MM.1S (cell line): ENCODE measurements at regions not wholly inside any gene's neighbourhood (a gene's known extent, or its start where the extent isn't known, plus 50 kb on each side); places are given as distances from the start of the nearest gene placed in this dataset.

Source experiments
- DNase-seq: peaks from one replicate; pipeline ENCODE4 v3.0.0-alpha.2; 2015
- H2AFZ ChIP-seq: fragments of 300-600 bp; sonication (generic); 2 replicates; pipeline ENCODE4 v1.6.0; 2016; ENCODE audit warnings: antibody characterized with exemption, low read length
- H3F3A ChIP-seq: fragments of 300-600 bp; sonication (generic); 2 replicates; pipeline ENCODE4 v1.6.1; 2016; ENCODE audit warnings: mild to moderate bottlenecking, antibody characterized with exemption, low read length, moderate library complexity, mixed read lengths; ENCODE audit not compliant: insufficient read depth
- H3K27ac ChIP-seq: fragments of 300-600 bp; sonication (generic); 2 replicates; pipeline ENCODE4 v1.5.1; 2016; ENCODE audit warnings: mild to moderate bottlenecking, low read length
- H3K27me3 ChIP-seq: fragments of 300-600 bp; sonication (generic); replicated peaks from 2 replicates; pipeline ENCODE4 v1.6.0; 2016; ENCODE audit warnings: low read length; ENCODE audit not compliant: insufficient read depth
- H3K36me3 ChIP-seq: fragments of 300-600 bp; sonication (generic); replicated peaks from 2 replicates; pipeline ENCODE4 v1.6.1; 2016; ENCODE audit warnings: mild to moderate bottlenecking, low read length, mixed read lengths; ENCODE audit not compliant: insufficient read depth
- H3K4me1 ChIP-seq: fragments of 300-600 bp; sonication (generic); 2 replicates; pipeline ENCODE4 v1.6.1; 2016; ENCODE audit warnings: low read length, mixed read lengths
- H3K4me2 ChIP-seq: fragments of 300-600 bp; sonication (generic); 2 replicates; pipeline ENCODE4 v1.6.0; 2016; ENCODE audit warnings: low read depth, low read length
- H3K4me3 ChIP-seq: fragments of 300-600 bp; sonication (generic); 2 replicates; pipeline ENCODE4 v1.5.1; 2016; ENCODE audit warnings: low read length, mixed read lengths
- H3K79me2 ChIP-seq: fragments of 300-600 bp; sonication (generic); 2 replicates; pipeline ENCODE4 v1.6.1; 2016; ENCODE audit warnings: mixed run types, low read length, mixed read lengths
- H3K9ac ChIP-seq: fragments of 300-600 bp; sonication (generic); 2 replicates; pipeline ENCODE4 v1.6.1; 2016; ENCODE audit warnings: low read length, mixed read lengths
- H3K9me2 ChIP-seq: fragments of 300-600 bp; sonication (generic); replicated peaks from 2 replicates; pipeline ENCODE4 v1.6.1; 2016; ENCODE audit warnings: mild to moderate bottlenecking, low read length, mixed read lengths; ENCODE audit not compliant: insufficient read depth
- H3K9me3 ChIP-seq: fragments of 300-600 bp; sonication (generic); replicated peaks from 2 replicates; pipeline ENCODE4 v1.6.1; 2016; ENCODE audit warnings: mild to moderate bottlenecking, low read length, mixed read lengths; ENCODE audit not compliant: insufficient read depth
- H4K20me1 ChIP-seq: fragments of 300-600 bp; sonication (generic); 2 replicates; pipeline ENCODE4 v1.6.1; 2016; ENCODE audit warnings: mild to moderate bottlenecking, low read length, moderate library complexity, mixed read lengths; ENCODE audit not compliant: insufficient read depth
- CTCF ChIP-seq: fragments of 300-600 bp; sonication (generic); IDR thresholded peaks from 2 replicates; pipeline ENCODE4 v1.5.1; 2016; ENCODE audit warnings: antibody characterized with exemption, low read length, mixed read lengths
- EZH2 ChIP-seq: fragments of 300-600 bp; sonication (generic); optimal IDR thresholded peaks from 2 replicates; pipeline ENCODE3; 2017; ENCODE audit warnings: low read depth, mild to moderate bottlenecking, antibody characterized with exemption, low read length, mixed read lengths
- EZH2phosphoT487 ChIP-seq: fragments of 300-600 bp; sonication (generic); IDR thresholded peaks from 2 replicates; pipeline ENCODE4 v1.6.1; 2018; ENCODE audit warnings: antibody characterized with exemption, low read length

GRCh38 chr9:108045851-108046250 is 556.3 kb upstream of the KLF4 start:
- no peak overlapping the region for H3K4me2 ChIP-seq
- H3K9me3 ChIP-seq: 0 out of 2 replicates have a peak, but pooled peaks cover 4% of the 10 kb centered on the region
- H3K79me2 ChIP-seq: no peaks in the 10 kb centered on the region
- no peaks in the 10 kb centered on the region for H3F3A ChIP-seq
- no peak overlapping the region for H3K4me3 ChIP-seq
- H4K20me1 ChIP-seq: no peaks in the 10 kb centered on the region
- TF ChIP-seq CTCF: no peak
- TF ChIP-seq EZH2: no peak
- no peak for TF ChIP-seq EZH2phosphoT487
- H2AFZ ChIP-seq: no peak overlapping the region
- H3K4me1 ChIP-seq: no peaks in the 10 kb centered on the region
- H3K27ac ChIP-seq: no peak overlapping the region
- no peaks in the 10 kb centered on the region for H3K36me3 ChIP-seq
- H3K27me3 ChIP-seq: no peaks in the 10 kb centered on the region
- no peaks in the 10 kb centered on the region for H3K9me2 ChIP-seq
- no peak for DNase-seq
- H3K9ac ChIP-seq: no peak overlapping the region

DNA sequence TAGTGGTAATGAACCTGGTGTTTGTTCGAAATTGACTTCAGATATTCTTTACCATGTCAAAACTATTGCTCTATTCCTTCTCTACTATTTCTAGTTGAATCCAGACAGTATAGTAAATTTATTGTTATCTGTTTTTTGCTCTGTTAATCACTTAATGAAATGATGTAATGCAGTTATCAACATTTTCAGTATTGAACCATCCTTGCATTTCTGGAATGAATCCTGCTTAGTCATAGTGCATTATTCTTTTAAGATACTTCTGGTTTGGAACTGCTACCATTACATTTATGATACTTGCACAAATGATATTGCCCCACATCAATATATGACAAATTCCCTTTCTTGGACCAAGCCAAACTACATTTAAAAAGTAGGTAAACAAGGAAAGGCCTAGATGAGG is 554.0 kb upstream of the KLF4 start:
- H3K4me2 ChIP-seq: no peak overlapping the region
- no peaks in the 10 kb centered on the region for H3K27me3 ChIP-seq
- H3K36me3 ChIP-seq: no peaks in the 10 kb centered on the region
- no peak overlapping the region for H3K27ac ChIP-seq
- no peaks in the 10 kb centered on the region for H3K9me2 ChIP-seq
- no peaks in the 10 kb centered on the region for H3K4me1 ChIP-seq
- no peak overlapping the region for H2AFZ ChIP-seq
- H3K9ac ChIP-seq: no peak overlapping the region
- no peak for DNase-seq
- no peak overlapping the region for H3K4me3 ChIP-seq
- H3K9me3 ChIP-seq: 0 out of 2 replicates have a peak, but pooled peaks cover 4% of the 10 kb centered on the region
- no peaks in the 10 kb centered on the region for H4K20me1 ChIP-seq
- H3K79me2 ChIP-seq: no peaks in the 10 kb centered on the region
- H3F3A ChIP-seq: no peaks in the 10 kb centered on the region
- TF ChIP-seq CTCF: no peak
- no peak for TF ChIP-seq EZH2
- no peak for TF ChIP-seq EZH2phosphoT487

DNA sequence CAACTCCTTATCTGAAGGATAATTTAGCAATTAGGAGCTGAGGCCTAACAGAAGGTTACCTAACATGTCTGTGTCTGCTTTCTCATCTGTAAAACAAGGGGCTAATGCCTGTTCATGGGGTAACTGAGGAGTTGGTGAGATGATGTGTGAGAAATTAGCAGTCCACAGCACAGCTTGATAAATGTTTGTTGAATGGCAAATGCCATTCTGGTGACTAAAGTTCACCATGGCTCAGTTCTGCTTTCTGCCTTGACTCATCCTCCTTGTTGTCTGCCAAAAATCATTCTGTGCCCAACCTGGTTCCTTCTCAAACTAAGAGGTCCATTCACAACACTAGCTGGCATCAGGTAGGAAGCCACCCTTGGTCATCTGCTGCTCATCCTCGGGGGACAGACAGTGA is 552.0 kb upstream of the KLF4 start:
- H3K4me2 ChIP-seq: no peak overlapping the region
- DNase-seq: no peak

More for the DNA sequence above, 552.0 kb upstream of the KLF4 start:
- H3K27ac ChIP-seq: no peak overlapping the region
- no peaks in the 10 kb centered on the region for H3K27me3 ChIP-seq
- H3K9me2 ChIP-seq: no peaks in the 10 kb centered on the region
- H3K36me3 ChIP-seq: no peaks in the 10 kb centered on the region
- H3K9ac ChIP-seq: no peak overlapping the region
- no peaks in the 10 kb centered on the region for H3K79me2 ChIP-seq
- no peaks in the 10 kb centered on the region for H4K20me1 ChIP-seq
- H2AFZ ChIP-seq: no peak overlapping the region
- no peaks in the 10 kb centered on the region for H3F3A ChIP-seq
- H3K4me3 ChIP-seq: no peak overlapping the region
- TF ChIP-seq EZH2: no peak
- no peak for TF ChIP-seq EZH2phosphoT487
- no peak for TF ChIP-seq CTCF
- 0 out of 2 replicates have a peak, but pooled peaks cover 4% of the 10 kb centered on the region for H3K9me3 ChIP-seq
- no peaks in the 10 kb centered on the region for H3K4me1 ChIP-seq
